K562 (cell line): ENCODE measurements at regions not wholly inside any gene's neighbourhood (a gene's known extent, or its start where the extent isn't known, plus 50 kb on each side); places are given as distances from the start of the nearest gene placed in this dataset.

Experiments
- ATAC-seq: fragments of 200-7000 bp; cut with Tn5 transposase; 3 replicates; pipeline ENCODE4 v1.9.1; 2020; ENCODE audit warnings: moderate library complexity
- BruUV-seq: library from RNA; stranded (reverse); fragments of 400-500 nt; replicated peaks from 2 replicates; lab custom pipeline; 2021; lab: Mats Ljungman, UMichigan
- CTCF ChIA-PET: fragments of 300-600 bp; formaldehyde crosslinking; extraction: SDS; loops from one replicate; lab custom pipeline; 2021; ENCODE audit warnings: low intra/inter-chr PET ratio; lab: Yijun Ruan, JAX
- POLR2A ChIA-PET: fragments of 300-600, 350-650 bp; sonication (Branson Sonifier 250); formaldehyde crosslinking; extraction: SDS; loops from one replicate; lab custom pipeline; 2021; ENCODE audit warnings: antibody characterized with exemption, inconsistent platforms; lab: Yijun Ruan, JAX
- DNase-seq, 4 experiments: peaks; one replicate each; pipeline versions ENCODE4 v3.0.0 to v3.0.0-alpha.2; 2011 to 2018; ENCODE audit warnings: low spot score in 3 of 4, mixed read lengths in 3 of 4; ENCODE audit errors: extremely low read depth in 1 of 4
- FAIRE-seq: peaks from 2 replicates; lab custom pipeline; 2011; peaks lifted over from hg19 to GRCh38; lab: Jason Lieb, UNC
- H2AFZ ChIP-seq: 2 replicates; pipeline ENCODE4 v1.6.0; 2011; ENCODE audit warnings: low read depth, low read length, control low read depth, inconsistent platforms
- H3K27ac ChIP-seq: fragments of 200-600 bp; 3 replicates; pipeline ENCODE4 v1.8.0; 2011; ENCODE audit warnings: low read depth, mild to moderate bottlenecking, control low read depth, inconsistent platforms, low read length, moderate library complexity, mixed read lengths; ENCODE audit errors: extremely low read depth
- H3K27me3 ChIP-seq, 2 experiments: fragments of 300-600 bp in 1 of 2; 2 replicates in 1 of 2; 3 replicates in 1 of 2; pipeline versions ENCODE4 v1.6.0 to v1.8.0; 2011; ENCODE audit warnings: inconsistent platforms in 2 of 2, low read length in 2 of 2, mild to moderate bottlenecking in 1 of 2, mixed read lengths in 1 of 2, moderate library complexity in 1 of 2; ENCODE audit not compliant: control insufficient read depth in 2 of 2, insufficient read depth in 2 of 2
- H3K36me3 ChIP-seq: fragments of 300-600 bp; 3 replicates; pipeline ENCODE4 v1.8.0; 2011; ENCODE audit warnings: mild to moderate bottlenecking, low read length, inconsistent platforms; ENCODE audit not compliant: control insufficient read depth, insufficient read depth
- H3K4me1 ChIP-seq, 2 experiments: fragments of 200-600 bp in 1 of 2; replicated peaks in 1 of 2; 2 replicates in 1 of 2; 3 replicates in 1 of 2; pipeline versions ENCODE4 v1.5.1 to v1.8.0; 2011; ENCODE audit warnings: inconsistent platforms in 2 of 2, low read length in 2 of 2, mild to moderate bottlenecking in 1 of 2, mixed read lengths in 1 of 2, moderate library complexity in 1 of 2; ENCODE audit not compliant: control insufficient read depth in 2 of 2, insufficient read depth in 2 of 2
- H3K4me2 ChIP-seq: 2 replicates; pipeline ENCODE4 v1.6.1; 2011; ENCODE audit warnings: low read length, control low read depth, inconsistent platforms, mixed read lengths; ENCODE audit not compliant: insufficient read depth
- H3K4me3 ChIP-seq: fragments of 200-600 bp; sonication (generic), shearing (Covaris generic); 2 replicates; pipeline ENCODE4 v1.5.1; 2016; ENCODE audit warnings: control low read depth, inconsistent platforms
- H3K79me2 ChIP-seq: fragments of 200-600 bp; 3 replicates; pipeline ENCODE4 v1.8.0; 2011; ENCODE audit warnings: low read length, inconsistent platforms; ENCODE audit not compliant: control insufficient read depth, insufficient read depth
- H3K9ac ChIP-seq, 2 experiments: 2 replicates each; pipeline versions ENCODE4 v1.6.0 to v1.6.1; 2011; ENCODE audit warnings: low read depth in 2 of 2, low read length in 2 of 2, control low read depth in 1 of 2, inconsistent platforms in 1 of 2, mild to moderate bottlenecking in 1 of 2, mixed read lengths in 1 of 2; ENCODE audit not compliant: insufficient read depth in 1 of 2
- H3K9me1 ChIP-seq: one replicate; pipeline ENCODE4 v1.6.0; 2011; ENCODE audit warnings: inconsistent platforms, mild to moderate bottlenecking, low read length, moderate library complexity; ENCODE audit not compliant: control insufficient read depth, insufficient read depth
- H3K9me3 ChIP-seq: replicated peaks from 2 replicates; pipeline ENCODE4 v1.5.1; 2011; ENCODE audit warnings: low read depth, low read length, inconsistent platforms; ENCODE audit not compliant: control insufficient read depth, insufficient read depth
- H4K20me1 ChIP-seq: replicated peaks from 2 replicates; pipeline ENCODE4 v1.6.1; 2011; ENCODE audit warnings: low read length, inconsistent platforms, mixed read lengths; ENCODE audit not compliant: control insufficient read depth, insufficient read depth
- CBX1 ChIP-seq: sonication (generic); IDR thresholded peaks from 2 replicates; pipeline ENCODE4 v1.6.1; 2016; ENCODE audit warnings: antibody characterized with exemption, low read depth, mild to moderate bottlenecking
- ETS1 ChIP-seq: conservative IDR thresholded peaks from 2 replicates; pipeline ENCODE4 v1.6.1; 2011; ENCODE audit warnings: low read depth, mild to moderate bottlenecking, low read length; ENCODE audit not compliant: control insufficient read depth
- HNRNPH1 ChIP-seq: fragments of 200-400 bp; formaldehyde crosslinking; optimal IDR thresholded peaks from 2 replicates; pipeline ENCODE3; 2017; ENCODE audit warnings: low read depth, mild to moderate bottlenecking, low read length, moderate library complexity
- HNRNPLL ChIP-seq: fragments of 200-400 bp; formaldehyde crosslinking; IDR thresholded peaks from 2 replicates; pipeline ENCODE4 v1.6.1; 2017; ENCODE audit warnings: low read length, low read depth, mild to moderate bottlenecking; ENCODE audit not compliant: poor library complexity, severe bottlenecking
- SMARCC2 ChIP-seq: fragments of 450-650 bp; IDR thresholded peaks from 2 replicates; pipeline ENCODE4 v1.6.1; 2017; ENCODE audit warnings: antibody characterized with exemption, moderate library complexity, mild to moderate bottlenecking, low read depth
- ZBTB2 ChIP-seq: fragments of 450-650 bp; IDR thresholded peaks from 2 replicates; pipeline ENCODE4 v1.6.1; 2016; ENCODE audit warnings: antibody characterized with exemption
- ZBTB34 ChIP-seq: fragments of 250-450 bp; sonication (Bioruptor Pico); IDR thresholded peaks from 2 replicates; pipeline ENCODE4 v1.8.0; 2021; ENCODE audit warnings: mild to moderate bottlenecking, moderate library complexity
- ZBTB7A ChIP-seq: IDR thresholded peaks from 2 replicates; pipeline ENCODE4 v1.6.1; 2011; ENCODE audit warnings: low read depth, mild to moderate bottlenecking, low read length, moderate library complexity, borderline replicate concordance; ENCODE audit not compliant: control insufficient read depth
- ZNF12 ChIP-seq: sonication (generic); formaldehyde crosslinking; IDR thresholded peaks from 2 replicates; pipeline ENCODE4 v1.4.0; 2020; ENCODE audit warnings: mild to moderate bottlenecking, missing genetic modification reagents
- ZNF512 ChIP-seq: IDR thresholded peaks from 2 replicates; pipeline ENCODE4 v1.6.1; 2016; ENCODE audit warnings: missing genetic modification characterization, missing compliant biosample characterization
- ZNF780A ChIP-seq: fragments of 250-450 bp; sonication (Bioruptor Pico); IDR thresholded peaks from 2 replicates; pipeline ENCODE4 v1.5.0; 2021; ENCODE audit warnings: mild to moderate bottlenecking
- WGBS: fragments of 100-300 bp; shearing (Covaris generic); methylation state at CpG from one replicate; pipeline ENCODE4 v1.1.6; 2016; ENCODE audit warnings: low coverage, mixed read lengths; ENCODE audit not compliant: insufficient coverage; ENCODE audit errors: missing lambda C conversion rate; 5-methylcytosine and 5-hydroxymethylcytosine counted together
- in situ Hi-C: fragments of 300-500 bp; cut with MboI; formaldehyde crosslinking; loops from 4 replicates; pipeline ENCODE4 v1.15.0; 2018; ENCODE audit warnings: inconsistent platforms, mixed read lengths
- intact Hi-C: fragments of 100-400 bp; cut with micrococcal nuclease; formaldehyde crosslinking; loops from 2 replicates; pipeline ENCODE4 v1.14.2; 2022

- in situ Hi-C loops (no loop called here), intact Hi-C loops (loop anchor here (10.0 kb wide), 1 partner anchor 217 kb away; no protein-coding TSS in a partner anchor)
- no peaks in the 10 kb centered on the region for H3K79me2 ChIP-seq
- H2AFZ ChIP-seq: no peak overlapping the region
- no TSS peak for BruUV-seq
- no peak overlapping the region for H3K27ac ChIP-seq
- 41% methylated on average over 6 of the region's 6 CpGs for WGBS
- ChIA-PET POLR2A (no interaction called here), CTCF (no interaction called here)
- H4K20me1 ChIP-seq: 0 out of 2 replicates have a peak, but pooled peaks cover 4% of the 10 kb centered on the region
- TF ChIP-seq CBX1: no peak
- TF ChIP-seq ZBTB34: no peak
- TF ChIP-seq ZNF512 (tag): no peak
- no peak for TF ChIP-seq SMARCC2
- no peak for TF ChIP-seq ZBTB2
- no peak for TF ChIP-seq ZBTB7A
- no peak for TF ChIP-seq HNRNPH1
- TF ChIP-seq ETS1: no peak
- no peak for TF ChIP-seq ZNF780A (CRISPR knock-in tag)
- no peak for TF ChIP-seq HNRNPLL
- TF ChIP-seq ZNF12 (CRISPR knock-in tag): no peak
- H3K9me1 ChIP-seq: no peaks in the 10 kb centered on the region
- H3K4me2 ChIP-seq: no peak overlapping the region
- H3K4me1 ChIP-seq: peaks cover 0 to 21% of the 10 kb centered on the region in 2 experiments; a peak in 3 of 5 replicates
- DNase-seq (no peak), ATAC-seq (no peak), FAIRE-seq (no peak)
- 0 out of 4 replicates have a peak overlapping the region, but pooled peaks of 1 of the 2 experiments have one; percentile 20 for H3K9ac ChIP-seq
- no peaks in the 10 kb centered on the region for H3K36me3 ChIP-seq
- no peak overlapping the region for H3K4me3 ChIP-seq
- peaks cover under 1% of the 10 kb centered on the region for H3K9me3 ChIP-seq
- H3K27me3 ChIP-seq: no peaks in the 10 kb centered on the region
Observed at GRCh38 chr5:135207866-135208265, 173.8 kb upstream of the PITX1 start.
